Endothelial cell of umbilical vein (primary cell): ENCODE measurements at regions not wholly inside any gene's neighbourhood (a gene's known extent, or its start where the extent isn't known, plus 50 kb on each side); places are given as distances from the start of the nearest gene placed in this dataset.

Source experiments
- BruUV-seq: library from RNA; stranded (reverse); fragments of 400-500 nt; replicated peaks from 2 replicates; lab custom pipeline; 2021; lab: Mats Ljungman, UMichigan
- CTCF ChIA-PET: fragments of 300-600, 350-600 bp; sonication (Branson Sonifier 250); formaldehyde crosslinking; loops from one replicate; lab custom pipeline; 2021; ENCODE audit warnings: antibody characterized with exemption, inconsistent platforms; lab: Charles Lee
- POLR2A ChIA-PET: fragments of 300-600, 350-600 bp; sonication (Branson Sonifier 250); formaldehyde crosslinking; loops from one replicate; lab custom pipeline; 2021; ENCODE audit warnings: antibody characterized with exemption, inconsistent platforms; lab: Charles Lee
- DNase-seq: peaks from one replicate; pipeline ENCODE4 v3.0.0-alpha.2; 2011; ENCODE audit warnings: low read depth, low spot score
- FAIRE-seq: peaks from 2 replicates; lab custom pipeline; 2011; peaks lifted over from hg19 to GRCh38; lab: Jason Lieb, UNC
- H2AFZ ChIP-seq: 2 replicates; pipeline ENCODE4 v1.6.0; 2012; ENCODE audit warnings: low read depth, low read length, control low read depth, inconsistent platforms
- H3K27ac ChIP-seq: 2 replicates; pipeline ENCODE4 v1.5.1; 2011; ENCODE audit warnings: low read depth, mild to moderate bottlenecking, control low read depth, low read length, moderate library complexity; ENCODE audit not compliant: insufficient read depth
- H3K27me3 ChIP-seq, 2 experiments: 2 replicates each; pipeline versions ENCODE4 v1.6.0 to v1.6.1; 2011; ENCODE audit warnings: low read length in 2 of 2, mixed read lengths in 1 of 2; ENCODE audit not compliant: control insufficient read depth in 2 of 2, insufficient read depth in 2 of 2
- H3K36me3 ChIP-seq, 2 experiments: 2 replicates in 1 of 2; 3 replicates in 1 of 2; pipeline ENCODE4 v1.5.1; 2011; ENCODE audit warnings: low read length in 2 of 2, mild to moderate bottlenecking in 1 of 2, moderate library complexity in 1 of 2; ENCODE audit not compliant: control insufficient read depth in 2 of 2, insufficient read depth in 2 of 2; ENCODE audit errors: extremely low read depth in 1 of 2
- H3K4me1 ChIP-seq: 3 replicates; pipeline ENCODE4 v1.5.1; 2011; ENCODE audit warnings: mild to moderate bottlenecking, low read length; ENCODE audit not compliant: control insufficient read depth, insufficient read depth; ENCODE audit errors: extremely low read depth
- H3K4me2 ChIP-seq: 2 replicates; pipeline ENCODE4 v1.6.1; 2011; ENCODE audit warnings: low read length, control low read depth, mixed read lengths; ENCODE audit not compliant: insufficient read depth
- H3K4me3 ChIP-seq, 3 experiments: fragments of 200-600 bp in 1 of 3; sonication (generic), shearing (Covaris generic) in 1 of 3; replicated peaks in 1 of 3; 2 replicates each; pipeline ENCODE4 v1.5.1; 2011 to 2016; ENCODE audit warnings: control low read depth in 3 of 3, low read length in 3 of 3, mild to moderate bottlenecking in 2 of 3, inconsistent platforms in 1 of 3, low read depth in 1 of 3, moderate library complexity in 1 of 3; ENCODE audit not compliant: insufficient read depth in 1 of 3
- H3K79me2 ChIP-seq: 2 replicates; pipeline ENCODE4 v1.6.0; 2012; ENCODE audit warnings: low read length, inconsistent platforms; ENCODE audit not compliant: control insufficient read depth, insufficient read depth
- H3K9ac ChIP-seq: replicated peaks from 2 replicates; pipeline ENCODE3; 2011; ENCODE audit warnings: low read length, control low read depth; ENCODE audit not compliant: insufficient read depth; ENCODE audit errors: extremely low read depth
- H3K9me1 ChIP-seq: replicated peaks from 3 replicates; pipeline ENCODE4 v1.6.0; 2011; ENCODE audit warnings: mild to moderate bottlenecking, low read length; ENCODE audit not compliant: control insufficient read depth, insufficient read depth; ENCODE audit errors: extremely low read depth
- H3K9me3 ChIP-seq: replicated peaks from 2 replicates; pipeline ENCODE4 v1.5.1; 2012; ENCODE audit warnings: low read length, inconsistent platforms; ENCODE audit not compliant: control insufficient read depth, insufficient read depth
- H4K20me1 ChIP-seq: replicated peaks from 2 replicates; pipeline ENCODE3; 2011; ENCODE audit warnings: mild to moderate bottlenecking, low read length; ENCODE audit not compliant: control insufficient read depth, insufficient read depth; ENCODE audit errors: extremely low read depth
- CTCF ChIP-seq, 2 donors: IDR thresholded peaks; 1 replicate in 1 of 2; 2 replicates in 1 of 2; pipeline ENCODE4 v1.5.1; 2011; ENCODE audit warnings: low read length in 2 of 2, mild to moderate bottlenecking in 2 of 2, moderate library complexity in 2 of 2, control low read depth in 1 of 2, inconsistent platforms in 1 of 2, low read depth in 1 of 2; ENCODE audit not compliant: insufficient read depth in 1 of 2; ENCODE audit errors: extremely low read depth in 1 of 2
- EZH2 ChIP-seq: IDR thresholded peaks from 2 replicates; pipeline ENCODE4 v1.6.1; 2012; ENCODE audit warnings: borderline replicate concordance, low read depth, mild to moderate bottlenecking, moderate library complexity, low read length, inconsistent platforms; ENCODE audit not compliant: severe bottlenecking
- FOS ChIP-seq: IDR thresholded peaks from 2 replicates; pipeline ENCODE4 v1.6.1; 2011; ENCODE audit warnings: mild to moderate bottlenecking, low read length, moderate library complexity, borderline replicate concordance; ENCODE audit not compliant: insufficient read depth
- GATA2 ChIP-seq: IDR thresholded peaks from 2 replicates; pipeline ENCODE4 v1.7.0; 2011; ENCODE audit warnings: low read depth, mild to moderate bottlenecking, moderate library complexity, mixed read lengths, low read length; ENCODE audit not compliant: insufficient read length, insufficient read depth
- JUN ChIP-seq: IDR thresholded peaks from 2 replicates; pipeline ENCODE4 v1.6.1; 2011; ENCODE audit warnings: borderline replicate concordance, low read depth; ENCODE audit not compliant: insufficient read length, insufficient read depth
- MAX ChIP-seq: IDR thresholded peaks from 2 replicates; pipeline ENCODE4 v1.6.1; 2011; ENCODE audit not compliant: insufficient read depth, insufficient read length
- MYC ChIP-seq: IDR thresholded peaks from one replicate; pipeline ENCODE4 v1.6.1; 2011; ENCODE audit warnings: mild to moderate bottlenecking, low read depth, low read length
- POLR2A ChIP-seq: IDR thresholded peaks from 2 replicates; pipeline ENCODE4 v1.6.1; 2012; ENCODE audit warnings: low read depth, mild to moderate bottlenecking, control low read depth, low read length
- POLR2AphosphoS5 ChIP-seq: IDR thresholded peaks from 2 replicates; pipeline ENCODE4 v1.6.1; 2012; ENCODE audit warnings: low read depth, mild to moderate bottlenecking, control low read depth, low read length, moderate library complexity; ENCODE audit not compliant: insufficient read depth
- dilution Hi-C: fragments of 300-500 bp; cut with MboI; formaldehyde crosslinking; loops from one replicate; pipeline ENCODE4 v1.15.0; 2019; ENCODE audit warnings: low sequenced_read_pairs; ENCODE audit not compliant: extremely low pct_ligation_motif_present
- intact Hi-C: fragments of 100-400 bp; cut with micrococcal nuclease; formaldehyde crosslinking; loops from one replicate; pipeline ENCODE4 v1.10.0; 2022

- TF ChIP-seq CTCF (IDR thresholded peaks at IDR 0.05; ENCODE audit: extremely low read depth in 1 of 2, insufficient read depth in 1 of 2, low read depth in 1 of 2, low read length in 2 of 2) (no peak), MAX (no peak), EZH2 (no peak), POLR2A (no peak), FOS (no peak), GATA2 (no peak), JUN (no peak), POLR2AphosphoS5 (no peak), MYC (no peak)
- Histone ChIP-seq H3K4me2 (no peak overlapping the region), H3K27me3 (no peaks in the 10 kb centered on the region), H3K27ac (no peak overlapping the region), H3K9ac (no peak overlapping the region), H3K36me3 (no peaks in the 10 kb centered on the region), H2AFZ (no peak overlapping the region), H3K79me2 (no peaks in the 10 kb centered on the region), H4K20me1 (no peaks in the 10 kb centered on the region), H3K4me1 (peaks cover 9% of the 10 kb centered on the region), H3K4me3 (no peak overlapping the region), H3K9me3 (no peaks in the 10 kb centered on the region), H3K9me1 (no peaks in the 10 kb centered on the region)
- BruUV-seq, result no TSS peak
- dilution Hi-C loops (no loop called here), intact Hi-C loops (no loop called here)
- FAIRE-seq (no peak), DNase-seq (no peak)
- ChIA-PET CTCF (no interaction called here), POLR2A (no interaction called here)
Observed at GRCh38 chr5:40288800-40289485, 390.8 kb upstream of the PTGER4 start.
